AG10803 (cell line): ENCODE measurements at regions not wholly inside any gene's neighbourhood (a gene's known extent, or its start where the extent isn't known, plus 50 kb on each side); places are given as distances from the start of the nearest gene placed in this dataset.

Source experiments
- DNase-seq: peaks from one replicate; pipeline ENCODE4 v3.0.0; 2010; ENCODE audit warnings: low read depth
- H3K4me3 ChIP-seq: 2 replicates; pipeline ENCODE4 v1.5.1; 2011; ENCODE audit warnings: mild to moderate bottlenecking, low read length, control low read depth
- CTCF ChIP-seq: conservative IDR thresholded peaks from 2 replicates; pipeline ENCODE4 v1.5.1; 2011; ENCODE audit warnings: mild to moderate bottlenecking, low read length, control low read depth, inconsistent platforms

- H3K4me3 ChIP-seq: no peak overlapping the region
- TF ChIP-seq CTCF: no peak
- DNase-seq: no peak
These were observed 1719.7 kb upstream of the PIK3C3 start for GRCh38 chr18:40235323-40235722.

GRCh38 chr18:40233931-40234616 lies 1721.0 kb upstream of the PIK3C3 start:
- no peak overlapping the region for H3K4me3 ChIP-seq
- no peak for TF ChIP-seq CTCF

DNA sequence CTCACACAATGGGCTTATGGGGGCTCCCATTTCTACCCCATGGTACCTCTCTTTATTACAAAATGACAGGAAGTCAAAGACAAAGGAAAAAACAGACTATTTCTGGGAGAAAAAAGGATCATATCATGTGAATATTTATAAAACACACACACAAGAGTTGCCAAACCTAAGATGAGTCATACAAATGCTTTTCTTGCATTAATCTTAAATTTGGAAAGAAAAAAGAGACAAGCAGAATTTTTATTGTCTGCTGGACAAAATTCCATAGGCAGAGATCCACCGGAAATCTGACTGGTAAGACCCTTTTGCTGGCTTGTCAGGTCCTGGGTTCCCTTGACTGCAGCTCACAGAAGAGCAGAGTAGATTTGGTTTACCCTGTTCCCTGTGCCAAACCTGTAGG lies 1732.3 kb upstream of the PIK3C3 start:
- peak; percentile 0 for DNase-seq
- no peak for TF ChIP-seq CTCF
- H3K4me3 ChIP-seq: no peak overlapping the region

More at GRCh38 chr18:40233931-40234616, 1721.0 kb upstream of the PIK3C3 start:
- DNase-seq: no peak

- no peak overlapping the region for H3K4me3 ChIP-seq
- no peak for TF ChIP-seq CTCF
- DNase-seq: no peak
These were observed 1738.2 kb upstream of the PIK3C3 start for GRCh38 chr18:40216856-40217255.

DNA sequence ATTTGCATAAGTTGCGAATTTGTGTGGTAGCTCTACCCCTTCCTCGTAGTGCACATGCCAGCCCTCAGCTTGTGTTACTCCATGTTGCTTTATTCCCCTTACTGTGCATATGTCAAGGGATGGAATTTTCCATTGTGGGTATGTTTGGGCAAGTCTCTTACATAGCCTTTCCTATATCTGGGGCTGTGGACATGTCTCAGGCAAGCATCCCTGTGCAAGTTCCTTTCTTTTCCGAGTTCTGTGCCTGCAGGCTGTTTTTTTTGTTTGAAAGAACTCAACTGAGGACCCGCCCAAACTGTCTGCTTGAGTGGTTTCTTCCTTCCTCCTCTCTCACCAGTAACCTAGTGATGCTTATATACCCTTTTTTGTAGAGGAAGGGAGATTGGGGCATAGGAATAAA lies 1739.1 kb upstream of the PIK3C3 start:
- peak; percentile 2 for DNase-seq
- H3K4me3 ChIP-seq: no peak overlapping the region
- TF ChIP-seq CTCF: no peak

- no peak overlapping the region for H3K4me3 ChIP-seq
- no peak for DNase-seq
- TF ChIP-seq CTCF: no peak
These were observed 1744.3 kb upstream of the PIK3C3 start for GRCh38 chr18:40210696-40211095.

GRCh38 chr18:40208958-40209357 lies 1746.1 kb upstream of the PIK3C3 start:
- H3K4me3 ChIP-seq: no peak overlapping the region
- no peak for TF ChIP-seq CTCF
- DNase-seq: no peak
